CD1c-positive myeloid dendritic cell (primary cell): ENCODE measurements at regions not wholly inside any gene's neighbourhood (a gene's known extent, or its start where the extent isn't known, plus 50 kb on each side); places are given as distances from the start of the nearest gene placed in this dataset.
A peak's percentile ranks its signal among the peaks of the same experiment; 100 is the strongest.

ENCODE experiments used
- DNase-seq: peaks from one replicate; pipeline ENCODE4 v3.0.0-alpha.2; 2016; ENCODE audit errors: extremely low spot score

DNA sequence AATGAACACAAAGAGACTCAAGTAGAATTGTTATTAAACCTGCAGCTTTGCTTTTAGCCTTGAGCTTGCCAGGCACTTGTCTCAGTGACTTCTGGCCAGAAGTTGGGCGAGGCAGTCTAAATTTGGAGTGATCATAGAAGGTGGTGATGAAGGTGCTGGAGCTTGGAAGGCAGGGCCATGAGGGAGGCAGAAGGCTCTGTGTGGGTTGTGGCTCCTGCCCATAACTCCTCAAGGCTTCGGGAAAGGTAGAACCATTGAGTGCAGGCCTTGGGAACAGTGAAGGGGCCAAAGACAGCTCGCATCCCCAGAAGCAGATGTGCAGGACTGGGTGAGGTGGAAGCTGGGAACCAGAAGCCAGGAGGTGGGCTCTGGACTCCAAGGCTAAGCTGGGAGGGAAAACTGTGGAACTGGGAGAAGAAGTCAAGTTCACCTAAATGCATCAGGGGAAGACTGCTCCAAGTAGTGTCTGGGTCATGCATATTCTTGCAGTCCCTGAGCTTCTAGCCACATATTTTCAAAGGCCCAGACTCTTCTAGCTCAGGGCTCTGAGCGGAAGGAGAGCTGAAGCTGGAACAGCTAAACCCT is 111.1 kb upstream of the HABP2 start:
- DNase-seq, result no peak

DNA sequence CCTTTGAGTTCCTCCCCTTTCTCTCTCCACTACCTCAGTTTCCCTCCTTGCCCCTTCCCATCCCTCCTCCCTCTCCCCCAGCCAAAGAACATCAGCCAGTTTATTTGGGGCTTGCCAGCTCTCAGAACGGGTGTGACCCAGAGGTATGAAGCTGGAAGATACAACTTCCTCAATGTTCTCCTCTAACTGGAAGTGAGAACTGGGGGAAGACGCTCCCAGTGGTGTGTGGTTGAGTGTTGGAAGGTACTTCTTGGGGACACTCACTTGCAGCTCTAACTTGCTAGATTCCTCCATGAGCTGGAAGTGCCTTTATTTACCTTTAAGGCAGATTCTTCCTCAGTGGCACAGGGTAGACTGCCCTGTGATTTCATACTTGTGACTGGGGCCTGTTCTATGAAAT is 110.5 kb upstream of the HABP2 start:
- DNase-seq, result peak; percentile 78

DNA sequence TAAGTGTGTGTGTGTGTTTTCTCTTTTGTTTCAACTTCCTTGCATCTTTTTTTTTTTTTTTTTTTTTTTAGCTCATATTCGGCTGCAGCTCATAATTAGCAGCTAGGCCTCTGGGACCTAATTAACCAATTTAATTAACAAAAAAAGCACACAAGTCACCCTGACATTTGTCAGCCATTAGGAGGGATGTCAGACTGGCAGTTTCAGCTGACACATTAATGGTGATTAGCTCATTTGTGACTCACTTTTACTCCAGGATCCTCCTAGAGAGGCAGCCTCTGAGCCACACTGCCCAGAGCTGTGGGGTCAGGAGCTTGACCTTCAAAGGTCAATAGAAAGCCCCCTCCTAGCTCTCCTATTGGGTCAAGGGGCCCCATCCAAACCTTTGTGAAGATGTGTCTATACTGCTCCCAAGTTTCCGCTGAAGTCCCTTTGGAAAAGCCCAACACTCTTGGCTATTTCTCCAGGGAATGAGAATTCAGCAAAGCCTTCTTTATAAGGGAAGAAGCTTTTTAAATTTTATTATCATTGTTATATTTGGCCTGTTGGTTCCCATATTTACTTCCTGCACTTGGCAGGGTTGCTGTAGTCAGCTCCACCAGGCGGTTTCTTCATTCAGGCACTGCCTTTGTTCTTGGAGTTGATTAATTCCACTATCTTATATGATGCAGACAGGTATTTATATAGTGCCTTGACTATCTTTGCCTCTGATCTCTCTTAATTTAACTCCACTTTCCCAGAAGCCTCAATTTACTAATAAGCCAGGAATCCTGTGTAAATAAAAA is 109.5 kb upstream of the HABP2 start:
- peak; percentile 15 for DNase-seq

DNA sequence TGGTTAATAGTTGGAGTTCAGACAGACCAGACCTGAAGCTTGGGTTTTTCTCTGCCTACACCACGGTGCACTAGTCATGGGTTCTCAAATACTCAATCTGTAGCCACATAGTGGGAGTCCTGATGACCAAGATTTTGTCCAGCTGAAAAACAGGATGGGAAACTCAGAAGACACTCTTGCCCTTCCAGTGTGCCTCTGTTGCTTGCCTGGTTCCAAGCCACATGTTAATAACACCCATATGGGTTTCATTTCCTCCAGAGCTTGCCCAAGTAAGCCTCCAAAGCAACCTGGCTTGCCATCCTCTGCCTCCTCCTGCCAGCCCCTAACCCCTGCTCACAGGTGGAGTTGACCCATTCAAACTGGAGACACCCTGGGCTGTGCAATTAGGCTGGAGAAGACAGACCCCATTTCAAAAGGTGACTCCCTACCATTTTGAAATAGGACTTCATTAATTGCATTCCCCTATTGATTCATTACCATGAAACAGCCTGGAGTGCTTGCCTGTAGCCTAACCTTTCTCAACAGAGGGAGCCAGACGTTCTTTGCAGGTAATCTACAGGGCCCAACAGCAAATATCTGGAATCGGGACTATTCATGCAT is 108.0 kb upstream of the HABP2 start:
- peak; percentile 68 for DNase-seq

DNA sequence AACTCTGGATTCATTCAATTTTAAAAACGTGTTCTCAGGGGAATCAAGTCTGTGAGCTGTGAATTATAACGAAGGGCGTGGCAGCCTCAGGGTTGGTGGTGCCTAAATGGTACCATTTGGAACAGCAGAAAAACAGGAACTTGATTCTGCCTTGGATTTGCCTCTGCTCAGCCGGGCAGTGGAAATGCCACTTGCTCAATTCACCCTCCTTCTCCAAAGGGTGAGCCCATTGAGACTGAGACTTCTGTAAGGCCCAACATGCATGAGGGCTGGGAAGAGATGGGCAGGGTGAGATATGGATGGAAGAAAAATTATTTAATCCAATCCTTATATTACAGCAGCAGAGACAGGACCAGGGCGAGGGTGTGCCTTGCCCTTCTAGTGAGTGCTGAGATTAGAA is 107.1 kb upstream of the HABP2 start:
- DNase-seq, result peak; percentile 20

DNA sequence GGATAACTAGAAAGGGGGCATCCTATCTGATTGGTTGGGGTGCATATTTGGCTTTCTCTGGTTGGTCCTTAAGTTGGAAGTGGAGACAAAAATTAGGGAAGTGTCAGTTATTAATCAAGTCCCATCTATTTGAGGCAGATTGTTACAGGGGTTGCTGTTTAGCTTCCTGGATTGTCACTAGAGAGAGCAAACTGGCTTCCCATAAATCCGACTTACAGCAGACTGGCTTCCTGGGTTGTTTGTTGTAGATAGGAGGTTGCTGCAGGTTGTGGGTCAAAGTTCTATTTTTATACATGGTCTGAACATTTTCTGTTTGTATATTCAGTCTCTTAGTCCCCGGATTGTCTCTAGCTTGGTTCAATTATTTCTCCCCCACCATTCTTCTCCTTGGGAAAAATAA is 106.1 kb upstream of the HABP2 start:
- DNase-seq, result no peak

DNA sequence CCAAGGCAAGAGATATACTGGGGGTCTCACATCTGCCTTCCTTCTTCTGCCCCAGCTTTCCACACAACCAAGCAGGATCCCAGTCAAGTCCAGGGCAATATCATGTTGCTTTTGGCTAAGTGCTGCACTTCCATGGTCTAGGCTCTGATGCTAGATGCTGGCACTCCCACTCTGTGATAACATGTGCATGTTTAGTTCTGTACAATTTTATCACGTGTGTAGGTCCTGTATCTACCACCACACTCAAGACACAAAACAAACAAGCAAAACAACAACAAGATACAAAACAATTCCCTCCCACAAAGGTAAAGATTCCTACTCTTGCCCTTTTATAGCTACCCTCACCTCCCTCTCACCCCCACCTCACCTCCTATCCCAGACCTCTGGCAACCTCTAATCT is 105.6 kb upstream of the HABP2 start:
- DNase-seq, result no peak

DNA sequence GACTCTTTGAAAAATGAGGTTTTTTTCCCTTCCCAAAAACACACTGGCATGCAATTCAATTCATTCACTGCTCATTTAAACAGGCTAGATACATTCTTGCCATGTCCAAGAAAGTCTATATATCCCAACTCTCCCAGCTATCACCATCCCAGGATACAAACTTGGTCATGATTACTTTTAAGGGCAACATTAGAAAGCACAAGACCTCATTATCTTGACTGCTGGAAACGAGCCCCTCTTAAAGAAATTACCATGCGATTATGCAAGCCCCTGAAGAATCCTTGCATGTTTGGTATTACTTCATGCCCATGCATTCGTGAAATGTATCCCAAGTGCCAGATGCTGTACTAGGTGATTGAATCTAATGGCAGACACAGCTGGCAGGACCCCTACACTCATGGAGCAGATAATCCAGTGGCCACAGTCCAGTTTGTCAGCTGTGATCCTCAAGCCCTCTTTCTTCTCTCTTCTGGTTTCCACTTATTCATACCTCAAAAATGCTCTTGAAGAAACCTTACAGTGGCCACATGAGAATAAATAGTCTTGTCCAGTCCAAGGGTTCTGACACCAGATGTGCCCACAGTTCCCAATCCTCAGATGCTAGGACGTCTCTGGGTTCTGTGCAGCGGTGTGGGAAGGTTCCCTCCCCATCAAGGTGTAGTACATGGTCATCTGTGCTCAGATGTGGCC is 103.7 kb upstream of the HABP2 start:
- no peak for DNase-seq

DNA sequence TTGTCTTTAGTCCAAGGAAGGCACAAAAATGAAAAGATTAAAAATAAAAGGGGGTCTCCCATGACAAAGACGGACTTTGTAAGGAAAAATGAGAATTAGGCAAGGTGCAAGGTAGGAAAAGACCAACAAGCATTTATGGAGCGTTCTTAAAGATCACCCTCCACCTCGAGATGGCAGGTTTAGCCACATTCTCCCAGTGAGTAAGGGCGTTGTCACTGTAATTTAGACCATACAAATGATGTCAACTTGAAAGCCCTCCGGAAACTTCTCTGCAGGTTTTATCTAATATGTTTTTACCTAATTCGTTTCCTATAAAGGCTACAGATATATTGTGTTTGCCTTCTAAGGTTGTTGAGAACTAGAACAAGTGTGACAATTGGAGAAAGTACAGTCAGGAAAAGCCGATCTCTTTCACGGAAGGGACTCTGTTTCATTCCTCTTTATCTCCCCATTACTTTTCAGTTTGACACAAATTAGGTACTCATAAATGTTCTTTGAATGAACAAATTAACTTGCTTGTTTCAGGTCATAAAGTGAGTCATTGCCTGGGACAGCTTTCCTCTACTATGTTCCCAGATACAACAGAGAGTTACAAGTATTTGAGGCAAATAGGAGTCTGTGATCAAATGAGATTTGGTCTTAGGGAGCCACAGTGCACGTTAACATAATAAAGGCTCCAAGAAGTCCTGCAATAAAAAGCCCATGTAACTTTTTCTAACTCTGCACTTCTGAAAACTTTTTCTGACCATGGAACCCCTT is 102.6 kb upstream of the HABP2 start:
- no peak for DNase-seq

DNA sequence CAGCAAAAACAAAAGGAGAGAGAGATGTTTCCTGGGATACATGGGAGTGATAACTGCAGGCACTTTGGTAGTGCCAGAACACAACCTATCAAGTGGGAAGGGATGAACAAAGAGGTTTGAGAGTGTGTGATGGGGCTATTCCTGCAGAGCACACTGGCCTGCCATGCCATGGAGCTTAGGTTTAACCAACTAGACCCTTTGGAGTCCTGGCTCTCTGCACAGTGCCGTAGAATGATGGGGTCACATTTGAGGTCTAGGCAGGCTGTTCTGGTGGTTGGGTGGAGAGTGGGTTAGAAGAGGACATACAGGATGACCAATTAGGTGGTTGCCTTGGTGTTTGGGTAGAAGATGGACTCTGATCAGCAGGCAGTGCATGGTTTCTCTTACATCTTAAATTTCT is 101.9 kb upstream of the HABP2 start:
- no peak for DNase-seq

DNA sequence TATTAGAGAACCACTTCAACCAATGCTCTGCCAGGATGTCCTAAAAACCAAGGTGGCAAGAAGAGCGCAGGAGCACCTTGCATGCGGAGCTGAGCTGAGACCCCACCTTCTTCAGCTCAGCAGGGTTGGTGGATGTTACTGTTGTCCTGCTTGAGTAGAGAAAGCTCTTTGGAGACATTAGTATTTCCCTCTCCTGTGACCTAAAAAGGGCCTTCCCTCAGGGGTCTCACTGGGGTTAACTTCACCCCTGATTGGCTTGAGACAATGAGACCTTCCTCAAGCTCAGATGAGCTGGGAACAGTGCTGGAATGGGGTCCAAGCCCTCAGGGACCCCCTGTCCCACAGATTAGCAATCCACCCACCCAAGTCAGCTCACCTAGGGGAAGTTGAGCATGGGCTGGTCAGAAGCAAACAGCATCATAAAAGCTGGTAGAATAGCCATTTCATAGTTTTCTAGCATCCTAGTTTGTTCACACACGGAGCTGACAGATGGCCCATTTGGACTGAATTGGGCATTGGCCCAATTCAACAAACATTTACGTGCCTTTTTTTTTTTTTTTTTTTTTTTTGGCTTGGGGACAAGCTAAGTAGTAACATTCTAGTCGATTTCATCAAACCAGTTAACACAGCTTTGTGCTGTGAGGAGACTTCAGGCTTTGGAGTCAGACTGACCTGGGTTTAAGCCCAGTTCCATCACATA is 100.6 kb upstream of the HABP2 start:
- no peak for DNase-seq

DNA sequence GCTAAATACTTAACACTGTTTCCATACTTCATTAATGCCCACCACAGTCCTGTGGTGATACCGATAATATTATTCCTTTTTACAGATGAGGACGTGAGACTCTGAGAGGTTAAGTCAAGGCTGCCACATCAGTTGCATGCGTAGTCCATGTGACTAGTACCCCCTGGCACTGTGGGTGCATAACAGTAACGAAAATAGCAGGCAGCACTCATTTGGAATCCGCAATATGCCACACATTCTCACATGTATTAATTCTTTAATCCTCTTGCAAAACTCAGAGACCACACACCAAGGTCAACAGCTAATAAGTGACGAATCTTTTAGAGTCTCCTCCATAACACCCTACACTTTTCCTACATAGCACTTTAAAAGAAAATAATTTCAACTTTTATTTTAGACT is 99.5 kb upstream of the HABP2 start:
- DNase-seq, result no peak

DNA sequence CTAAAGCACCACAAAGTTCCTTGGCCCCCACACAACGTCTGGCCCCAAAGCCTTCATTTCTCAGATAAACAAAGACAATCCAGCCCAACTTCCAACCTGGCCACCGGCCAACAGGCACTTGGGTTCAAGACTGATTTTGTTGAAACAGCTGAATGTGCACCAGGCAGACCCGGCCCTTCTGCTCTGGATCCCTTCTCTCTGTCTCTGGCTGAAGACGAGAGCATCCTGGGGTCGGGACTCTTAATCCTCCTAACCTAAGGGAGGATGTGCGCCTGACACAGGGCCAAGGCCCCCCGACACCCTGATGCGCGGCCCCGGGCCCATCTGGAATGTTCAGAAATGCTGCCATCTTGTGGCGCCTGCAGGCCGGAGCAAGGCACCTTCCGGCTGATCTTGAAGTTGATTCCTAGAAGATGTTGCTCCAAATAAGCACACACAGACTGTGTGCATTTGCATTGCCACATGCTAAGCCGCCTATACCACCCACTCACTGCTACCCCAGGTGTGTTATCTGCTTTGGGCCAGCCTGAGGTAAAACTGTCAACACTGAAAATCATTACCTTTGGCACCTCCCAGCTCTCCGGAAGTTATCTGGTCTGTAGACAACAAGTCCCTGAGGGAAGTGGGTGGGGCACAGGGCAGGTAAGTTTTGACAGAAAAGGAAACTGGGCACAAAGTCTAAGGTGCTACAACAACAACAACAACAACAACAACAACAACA is 98.4 kb upstream of the HABP2 start:
- DNase-seq, result peak; percentile 32

DNA sequence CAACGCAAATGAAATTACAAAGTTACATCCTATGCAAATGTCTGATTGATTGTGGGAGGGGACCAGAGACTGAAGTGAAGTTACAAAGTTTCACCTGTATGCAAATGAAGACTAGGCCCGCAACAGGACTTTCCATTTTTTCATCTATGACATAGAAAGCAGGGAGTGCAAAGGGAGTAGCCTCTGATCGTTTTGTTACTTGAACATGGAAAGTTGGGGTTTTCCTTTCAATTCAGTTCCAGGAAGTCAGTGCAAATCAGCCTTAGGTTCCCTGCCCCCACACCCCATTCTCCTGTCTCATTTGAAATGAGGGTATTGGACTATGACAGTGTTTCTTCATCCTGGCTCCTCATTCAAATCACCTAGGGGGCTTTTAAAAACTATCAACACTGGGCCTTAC is 96.9 kb upstream of the HABP2 start:
- DNase-seq, result no peak

DNA sequence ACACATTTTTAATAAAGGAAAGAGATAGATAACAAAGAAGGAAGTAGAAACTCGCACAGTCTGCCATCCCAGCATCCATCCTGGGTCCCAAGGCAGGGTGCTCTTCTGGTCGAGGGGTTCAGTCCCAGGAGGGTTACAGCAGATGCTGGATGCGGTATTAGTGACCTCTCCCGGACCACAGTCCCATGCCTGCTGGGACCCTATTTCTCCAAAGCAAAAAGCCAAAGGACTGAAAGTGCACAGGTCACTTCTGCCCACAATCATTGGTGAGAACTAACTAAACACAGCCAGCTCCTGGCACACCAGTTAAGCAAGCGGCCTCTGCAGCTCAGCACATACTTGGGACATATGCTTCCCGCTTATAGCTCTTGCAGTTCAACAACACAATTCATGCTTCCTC is 96.1 kb upstream of the HABP2 start:
- DNase-seq, result no peak

DNA sequence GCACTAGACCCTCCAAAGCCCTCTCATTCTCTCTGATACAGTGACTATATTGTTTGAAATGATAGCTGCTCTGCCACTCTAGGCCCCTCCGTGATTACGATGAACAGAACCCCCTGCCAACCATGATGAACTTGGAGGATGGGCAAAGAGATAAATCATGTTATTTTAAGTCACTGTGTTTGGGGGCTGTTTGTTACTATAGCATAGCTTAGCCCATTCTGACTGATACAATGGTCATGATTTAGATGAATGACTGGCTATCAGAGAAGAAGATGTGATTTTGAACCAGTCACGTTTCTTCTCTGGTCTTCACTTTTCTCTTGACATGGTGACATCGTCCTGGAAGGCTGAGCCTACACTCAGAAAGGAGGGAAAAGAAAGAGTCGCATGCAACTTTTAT is 95.4 kb upstream of the HABP2 start:
- DNase-seq, result no peak

DNA sequence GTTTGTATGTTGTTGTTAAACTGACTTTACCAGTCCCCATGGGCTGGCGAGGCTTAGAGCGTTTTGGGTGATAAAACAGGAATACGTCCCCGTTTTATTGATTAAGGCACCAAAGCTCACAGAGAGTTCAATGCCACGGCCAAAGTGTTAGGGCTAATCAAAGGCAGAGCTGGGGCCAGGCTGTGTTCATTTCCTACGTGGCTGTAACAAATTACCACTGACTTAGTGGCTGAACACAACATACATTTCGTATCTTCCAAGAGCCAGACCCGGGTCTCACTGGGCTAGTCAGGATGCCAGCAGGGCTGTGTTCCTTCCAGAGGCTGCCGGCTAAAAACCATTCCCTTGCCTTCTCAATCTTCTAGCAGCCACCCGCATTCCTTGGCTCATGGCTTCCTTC is 94.4 kb upstream of the HABP2 start:
- DNase-seq, result no peak

DNA sequence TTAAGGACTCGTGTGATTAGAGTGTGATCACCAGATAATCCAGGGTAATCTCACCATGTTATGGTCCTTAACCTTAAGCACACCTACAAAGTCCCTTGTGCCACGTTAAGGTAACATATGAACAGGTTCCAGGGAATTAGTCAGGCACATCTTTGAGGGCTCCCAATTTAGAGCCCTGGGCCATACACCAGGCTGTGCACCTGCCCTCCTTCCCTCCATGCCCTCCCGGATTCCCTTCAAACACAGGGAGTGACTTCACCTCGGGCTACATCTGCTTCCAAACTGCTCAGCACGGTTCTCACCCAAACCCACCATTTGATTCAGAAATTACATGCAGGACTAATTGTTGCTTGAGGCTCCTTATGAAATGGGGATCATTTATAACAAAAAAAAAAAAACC is 93.9 kb upstream of the HABP2 start:
- DNase-seq, result no peak

DNA sequence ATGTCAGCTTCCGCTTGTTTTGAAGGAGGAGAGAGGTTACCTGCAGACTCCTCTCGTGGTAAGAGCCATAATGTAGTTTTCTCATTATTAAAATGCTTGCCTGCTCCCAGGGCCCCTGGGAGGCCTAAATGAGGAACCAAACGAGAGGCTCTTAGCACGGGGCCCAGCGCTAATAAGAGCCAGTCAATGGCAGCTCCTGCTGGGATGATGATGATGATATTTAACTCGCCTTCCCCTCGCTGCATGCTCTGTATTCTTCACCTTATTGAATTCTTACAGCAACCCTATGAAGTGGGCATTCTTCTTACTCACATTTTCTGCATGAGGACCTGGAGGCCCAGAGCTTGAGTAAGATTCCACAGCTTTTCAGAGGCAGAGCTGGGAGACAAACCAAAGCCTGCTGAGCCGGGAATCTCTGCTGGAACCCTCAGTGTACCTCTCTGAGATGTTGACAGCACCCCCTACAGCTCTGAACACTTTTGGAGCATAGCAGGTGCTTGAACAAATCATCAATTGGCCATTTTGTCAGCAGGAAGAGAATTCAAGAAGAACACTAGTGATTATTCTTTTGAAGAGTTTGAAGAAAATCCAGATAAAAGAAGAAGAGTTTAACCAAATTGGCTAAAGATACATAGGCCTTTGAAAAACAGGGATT is 93.1 kb upstream of the HABP2 start:
- DNase-seq, result no peak

DNA sequence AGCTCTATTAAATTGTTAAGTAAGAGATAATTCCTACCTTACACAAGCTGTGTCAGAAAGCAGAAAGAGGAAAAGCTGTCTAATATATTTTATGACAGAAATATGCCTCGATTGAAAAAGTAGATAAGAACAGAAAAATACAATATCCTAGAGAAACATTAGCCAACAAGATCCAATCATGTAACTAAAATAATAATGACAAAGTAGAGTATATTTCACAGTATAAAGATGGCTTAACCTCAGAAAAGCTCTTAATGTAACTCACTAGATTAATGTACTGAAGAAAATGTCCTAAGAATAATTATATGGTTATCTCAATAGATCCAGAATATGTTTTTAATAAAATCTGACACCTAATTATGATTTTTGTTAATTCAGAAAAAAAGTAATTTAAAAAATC is 89.8 kb upstream of the HABP2 start:
- no peak for DNase-seq
